ENCODE measurements at regions not wholly inside any gene's neighbourhood (a gene's known extent, or its start where the extent isn't known, plus 50 kb on each side); places are given as distances from the start of the nearest gene placed in this dataset.

GRCh38 chrX:21056622-21057021 is 317.6 kb upstream of the CNKSR2 start:
- DNase-seq (ENCODE audit: low read depth in 2 of 2), result no peak

GRCh38 chrX:21047034-21047455 is 327.2 kb upstream of the CNKSR2 start:
- no peak for DNase-seq (ENCODE audit: low read depth in 2 of 2)

- DNase-seq (ENCODE audit: low read depth in 2 of 2), result no peak
Observed at GRCh38 chrX:21014326-21014725, 359.9 kb upstream of the CNKSR2 start.

- no peak for DNase-seq (ENCODE audit: low read depth in 2 of 2)
Observed at GRCh38 chrX:21004835-21005234, 369.4 kb upstream of the CNKSR2 start.

- no peak for DNase-seq (ENCODE audit: low read depth in 2 of 2)
Observed at GRCh38 chrX:20995829-20996228, 378.4 kb upstream of the CNKSR2 start.

- no peak for DNase-seq (ENCODE audit: low read depth in 2 of 2)
Observed at GRCh38 chrX:20989361-20989760, 384.9 kb upstream of the CNKSR2 start.

GRCh38 chrX:20988804-20989203 is 385.4 kb upstream of the CNKSR2 start:
- no peak for DNase-seq (ENCODE audit: low read depth in 2 of 2)

GRCh38 chrX:20988118-20988517 is 386.1 kb upstream of the CNKSR2 start:
- no peak for DNase-seq (ENCODE audit: low read depth in 2 of 2)

- DNase-seq (ENCODE audit: low read depth in 2 of 2), result no peak
Observed at GRCh38 chrX:20980426-20980825, 393.8 kb upstream of the CNKSR2 start.

GRCh38 chrX:20974326-20974725 is 399.9 kb upstream of the CNKSR2 start:
- no peak for DNase-seq (ENCODE audit: low read depth in 2 of 2)

GRCh38 chrX:20973038-20973437 is 401.2 kb upstream of the CNKSR2 start:
- no peak for DNase-seq (ENCODE audit: low read depth in 2 of 2)

GRCh38 chrX:20971250-20971649 is 403.0 kb upstream of the CNKSR2 start:
- no peak for DNase-seq (ENCODE audit: low read depth in 2 of 2)

- DNase-seq (ENCODE audit: low read depth in 2 of 2), result no peak
Observed at GRCh38 chrX:20969565-20969964, 404.7 kb upstream of the CNKSR2 start.

- DNase-seq (ENCODE audit: low read depth in 2 of 2), result no peak
Observed at GRCh38 chrX:20968996-20969395, 405.2 kb upstream of the CNKSR2 start.

GRCh38 chrX:20967725-20968124 is 406.5 kb upstream of the CNKSR2 start:
- no peak for DNase-seq (ENCODE audit: low read depth in 2 of 2)

- no peak for DNase-seq (ENCODE audit: low read depth in 2 of 2)
Observed at GRCh38 chrX:20965270-20966044, 408.8 kb upstream of the CNKSR2 start.

- no peak for DNase-seq (ENCODE audit: low read depth in 2 of 2)
Observed at GRCh38 chrX:20954014-20954413, 420.2 kb upstream of the CNKSR2 start.

- DNase-seq (ENCODE audit: low read depth in 2 of 2), result no peak
Observed at GRCh38 chrX:20952180-20952579, 422.0 kb upstream of the CNKSR2 start.

- DNase-seq (ENCODE audit: low read depth in 2 of 2), result no peak
Observed at GRCh38 chrX:20951016-20951810, 423.0 kb upstream of the CNKSR2 start.

- DNase-seq (ENCODE audit: low read depth in 2 of 2), result no peak
Observed at GRCh38 chrX:20947411-20947912, 426.8 kb upstream of the CNKSR2 start.

GRCh38 chrX:20913760-20914159 is 460.5 kb upstream of the CNKSR2 start:
- DNase-seq (ENCODE audit: low read depth in 2 of 2), result no peak

- DNase-seq (ENCODE audit: low read depth in 2 of 2), result no peak
Observed at GRCh38 chrX:20906571-20906970, 467.6 kb upstream of the CNKSR2 start.

- DNase-seq (ENCODE audit: low read depth in 2 of 2), result no peak
Observed at GRCh38 chrX:20884565-20884964, 489.7 kb upstream of the CNKSR2 start.
